NCI-H2227 treated with DMSO at 0.1 percent for 48 hours (cell line): ENCODE measurements at regions not wholly inside any gene's neighbourhood (a gene's known extent, or its start where the extent isn't known, plus 50 kb on each side); places are given as distances from the start of the nearest gene placed in this dataset.

Experiments
- DNase-seq: peaks from one replicate; lab custom pipeline; 2025; lab: John Stamatoyannopoulos, UW

DNA sequence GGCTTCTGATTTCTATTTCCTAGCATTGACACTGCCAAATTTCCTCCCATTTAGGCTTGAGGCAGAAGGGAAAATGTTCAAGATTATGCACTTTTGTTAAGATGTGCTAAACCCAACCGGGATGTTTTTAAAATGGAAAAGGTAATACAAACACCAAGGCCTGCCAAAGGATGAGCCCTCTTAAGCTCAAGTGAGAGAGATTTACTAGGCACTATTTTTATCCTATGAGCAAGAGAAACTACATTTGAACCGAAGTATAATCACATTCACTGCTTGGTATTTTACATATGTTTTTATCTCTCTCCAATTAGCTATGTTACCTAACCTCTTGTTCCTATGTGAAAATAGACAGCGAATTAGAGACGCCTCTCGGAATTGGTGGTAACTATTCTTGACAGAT lies 295.8 kb downstream of the GABRB3 start:
- DNase-seq, result no peak

DNA sequence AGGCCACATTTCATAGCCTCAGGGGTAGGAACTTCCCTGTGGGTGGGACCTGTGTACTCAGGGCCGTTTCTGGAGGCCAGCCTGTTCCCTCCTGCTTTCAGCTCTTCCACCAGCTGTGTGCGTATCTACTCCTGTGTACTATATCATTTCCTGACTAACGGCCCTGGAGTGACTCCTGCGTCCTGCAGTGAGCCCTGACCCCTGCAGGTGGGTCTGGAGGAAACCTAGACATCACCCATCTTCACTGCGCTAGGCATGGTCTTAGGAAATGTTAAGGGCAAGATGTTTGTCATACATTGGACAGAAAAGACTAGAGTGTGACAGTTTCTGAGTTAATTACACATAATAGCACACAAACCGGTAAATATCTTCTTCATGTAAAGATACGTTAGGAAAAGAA lies 297.3 kb downstream of the GABRB3 start:
- no peak for DNase-seq

DNA sequence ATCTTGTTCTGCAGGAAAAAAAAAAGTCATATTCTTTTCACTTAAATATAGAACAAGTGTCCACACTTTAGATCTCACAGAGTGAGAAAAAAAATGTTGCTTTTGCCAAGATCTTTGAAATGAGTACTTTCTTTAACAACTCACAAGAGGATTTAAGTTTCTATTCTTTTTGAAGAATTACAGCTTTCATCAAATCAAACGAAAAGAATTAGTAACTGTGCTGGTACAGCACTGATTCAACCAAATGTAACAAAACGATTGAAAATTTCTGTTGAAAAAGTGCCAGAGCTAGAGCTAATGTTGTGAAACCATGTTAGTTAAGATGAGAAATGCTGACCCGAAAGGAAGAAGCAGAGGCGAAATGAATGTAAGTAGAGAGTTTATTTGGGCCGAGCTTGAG lies 300.2 kb downstream of the GABRB3 start:
- no peak for DNase-seq

DNA sequence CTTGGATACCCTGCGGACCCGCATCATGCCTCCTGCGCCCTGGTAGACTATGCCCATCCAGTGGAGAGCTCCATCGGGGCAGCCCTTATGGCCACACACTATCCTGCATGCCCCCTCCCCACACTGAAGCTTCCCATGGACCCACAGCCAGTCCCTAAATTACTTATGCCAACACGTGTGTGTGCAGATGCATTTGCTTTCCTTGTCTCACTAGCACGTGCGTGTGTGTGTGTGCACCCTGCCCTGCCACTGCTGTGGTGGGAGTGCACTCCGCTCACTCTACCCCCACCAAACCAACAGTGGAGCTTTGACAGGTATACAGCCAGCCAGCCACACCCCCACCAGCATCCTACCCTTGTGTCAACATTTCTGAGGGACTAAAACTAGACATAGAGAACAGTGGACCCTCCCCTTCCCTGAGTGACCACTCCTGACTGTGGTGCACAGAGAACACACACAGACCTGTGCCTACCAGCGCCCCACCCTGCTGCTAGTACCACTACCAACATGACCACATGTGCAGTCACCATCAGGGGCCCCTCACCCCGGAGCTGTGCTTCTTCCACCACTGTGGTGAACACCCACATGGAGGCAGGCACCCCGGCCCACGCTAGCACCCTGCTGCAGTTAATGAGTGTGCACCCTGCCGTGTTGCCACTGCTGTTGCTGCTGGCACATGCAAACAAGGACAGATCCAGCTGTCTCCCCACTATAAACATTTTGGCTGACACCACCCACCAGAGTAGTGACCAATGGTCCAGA lies 310.8 kb downstream of the GABRB3 start:
- no peak for DNase-seq

DNA sequence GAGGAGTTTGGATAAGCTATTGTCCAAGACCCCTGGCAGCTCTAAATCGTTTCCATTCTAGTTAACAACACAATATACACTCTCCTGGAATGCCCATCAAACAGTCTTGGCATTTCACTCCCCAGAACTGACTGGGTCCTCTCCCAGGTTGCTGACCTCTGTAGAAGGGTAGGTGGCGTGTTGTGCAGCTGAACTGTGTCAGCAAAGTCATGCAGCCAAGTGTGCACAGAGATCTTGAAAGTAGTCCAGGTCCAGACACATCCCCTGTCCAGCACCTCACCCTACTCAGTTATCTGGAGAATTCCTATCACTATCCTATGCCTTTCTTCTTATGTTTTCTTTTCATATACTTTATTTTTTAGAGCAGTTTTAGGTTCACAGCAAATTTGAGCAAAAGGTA lies 312.7 kb downstream of the GABRB3 start:
- DNase-seq, result no peak

DNA sequence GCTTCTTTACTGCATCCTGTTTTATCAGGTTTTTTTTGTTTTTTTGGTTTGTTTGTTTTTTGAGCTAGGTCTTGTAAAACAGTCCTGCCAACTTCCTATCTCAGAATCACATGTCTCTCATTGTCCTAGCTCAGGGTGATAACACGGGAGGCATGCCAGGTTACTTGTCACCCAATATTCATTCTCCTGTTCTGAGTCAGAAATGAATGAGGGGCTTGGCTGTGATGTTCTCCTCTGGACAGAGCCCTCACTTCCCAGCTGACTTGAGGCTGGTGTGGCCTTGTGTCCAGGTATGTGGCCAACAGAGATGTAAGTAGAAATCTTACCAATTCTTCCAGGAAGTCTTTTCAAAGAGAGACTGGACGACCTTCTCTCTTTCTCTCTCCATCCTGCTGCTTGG lies 317.0 kb downstream of the GABRB3 start:
- DNase-seq, result no peak

DNA sequence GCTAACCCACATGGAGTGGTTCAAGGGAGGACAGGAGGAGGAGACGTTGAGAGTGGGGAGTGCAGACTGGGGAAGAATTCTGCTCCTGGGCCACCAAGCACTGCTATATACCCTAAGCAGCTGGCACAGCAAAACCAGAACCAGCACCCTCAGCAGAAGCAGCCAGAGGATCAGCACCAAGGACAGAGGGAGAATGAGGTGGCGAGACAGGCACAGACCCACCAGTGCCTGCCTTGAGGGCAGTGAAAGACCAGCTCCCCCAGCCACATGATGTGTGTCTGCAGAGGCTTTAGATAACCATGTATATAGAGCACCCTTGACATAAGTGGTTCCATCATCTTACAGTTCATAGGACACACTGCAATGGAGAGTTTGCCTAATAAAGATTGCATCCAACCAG lies 319.0 kb downstream of the GABRB3 start:
- no peak for DNase-seq

DNA sequence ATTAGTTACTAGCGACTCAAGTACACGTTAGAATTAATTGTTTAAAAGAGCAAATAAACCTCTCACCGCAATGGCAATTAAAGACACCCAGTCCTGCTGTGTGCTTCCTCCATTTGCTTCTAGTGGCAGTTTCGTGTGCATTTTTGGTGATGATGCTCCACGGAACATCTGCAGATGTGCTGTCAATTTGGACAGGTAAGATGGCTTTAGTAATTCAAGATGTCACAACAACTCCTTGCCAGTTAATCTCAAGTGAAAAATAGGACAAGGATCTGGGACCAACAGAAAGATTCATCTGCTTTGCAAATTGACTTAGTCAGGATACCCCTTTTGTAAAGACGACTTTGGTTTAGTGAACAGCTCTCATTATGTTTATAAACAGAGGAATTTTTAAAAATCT lies 320.9 kb downstream of the GABRB3 start:
- no peak for DNase-seq

DNA sequence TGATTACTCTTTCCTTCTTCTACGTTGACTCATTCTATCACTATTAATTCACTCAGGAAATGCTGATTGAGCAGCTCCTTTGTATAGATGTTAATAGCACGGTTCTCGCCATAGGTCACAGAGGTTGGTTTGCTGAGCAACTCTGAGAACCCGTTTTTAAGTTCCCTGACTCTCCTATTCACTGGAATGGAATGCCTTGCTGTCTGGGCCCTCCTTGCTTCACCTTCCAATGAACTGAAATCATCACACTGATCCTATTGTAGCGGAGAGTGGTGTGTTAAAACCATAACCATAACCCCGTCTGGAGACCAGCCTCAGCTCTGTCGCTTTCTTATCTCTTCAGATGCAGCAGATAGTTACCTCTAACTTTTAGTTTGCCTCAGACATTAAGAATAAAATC lies 323.6 kb downstream of the GABRB3 start:
- DNase-seq, result no peak

DNA sequence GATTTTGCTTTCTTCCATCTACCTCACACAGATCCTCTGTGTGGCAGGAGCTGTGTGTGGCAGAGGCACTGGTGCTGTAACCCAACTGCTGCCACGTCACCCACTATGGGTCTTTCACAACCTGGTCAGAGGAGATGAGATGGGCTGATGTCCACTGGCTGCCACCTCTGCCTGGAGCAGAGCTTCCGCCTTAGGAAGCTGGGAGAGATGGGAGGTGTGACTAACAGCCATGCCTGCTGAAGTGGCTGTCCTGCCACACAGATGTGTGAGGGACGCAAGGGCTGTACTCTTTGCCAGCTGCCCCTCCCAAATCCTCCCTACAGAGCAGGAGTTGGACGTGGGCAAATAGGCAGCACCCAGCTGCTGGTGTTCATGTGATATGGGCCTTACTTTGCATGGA lies 329.5 kb downstream of the GABRB3 start:
- no peak for DNase-seq

DNA sequence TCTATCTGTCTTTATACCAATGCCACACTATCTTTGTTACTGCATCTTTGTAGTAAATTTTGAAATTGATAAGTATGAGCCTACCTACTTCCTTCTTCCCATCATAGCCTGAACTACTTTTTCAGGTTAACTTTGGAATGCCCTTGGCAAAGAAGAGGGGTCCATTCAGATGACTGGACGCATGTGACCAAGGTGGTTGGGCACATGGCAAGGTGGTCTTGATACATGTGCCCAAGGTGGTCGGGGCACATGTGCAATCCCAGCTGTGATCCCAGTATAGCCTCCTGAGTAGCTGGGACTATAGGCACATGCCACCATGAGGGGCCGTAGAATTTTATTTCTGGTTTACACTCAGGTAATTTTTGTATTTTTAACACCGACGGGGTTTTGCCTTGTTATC lies 330.2 kb downstream of the GABRB3 start:
- DNase-seq, result no peak

DNA sequence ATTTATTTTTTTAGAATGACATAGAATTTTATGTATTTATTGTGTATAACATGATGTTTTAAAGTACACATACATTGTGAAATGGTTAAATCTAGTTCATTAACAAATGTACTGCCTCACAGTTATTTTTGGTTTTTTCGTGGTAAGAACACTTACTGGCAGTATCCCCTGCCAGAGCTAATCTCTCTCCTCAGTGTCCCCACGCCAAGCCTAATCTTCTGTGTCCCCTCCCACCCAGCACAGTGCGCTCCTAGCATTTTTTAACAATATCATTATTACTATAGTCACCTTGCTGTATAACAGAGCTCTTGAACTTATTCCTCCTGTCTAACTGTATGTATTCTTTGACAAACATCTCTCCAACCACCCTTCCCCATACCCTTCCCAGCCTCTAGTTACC lies 333.2 kb downstream of the GABRB3 start:
- DNase-seq, result no peak

DNA sequence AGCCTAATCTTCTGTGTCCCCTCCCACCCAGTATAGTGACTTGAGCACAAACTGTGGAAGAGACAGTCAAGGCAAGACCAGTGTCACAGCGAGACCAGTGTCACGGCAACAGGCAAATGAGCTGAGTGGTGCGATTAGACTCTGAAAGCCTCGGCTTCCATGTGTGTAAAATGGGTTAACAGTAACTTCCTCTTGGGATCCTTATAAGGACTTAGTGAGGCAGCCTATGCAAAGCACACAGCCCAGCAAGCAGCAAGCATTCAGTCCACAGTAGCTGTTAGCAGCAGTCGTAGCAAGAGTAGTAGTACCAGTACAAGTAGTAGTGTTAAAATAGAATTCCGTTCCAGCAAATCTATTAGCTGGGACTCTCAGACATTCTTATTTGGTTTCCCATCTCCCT lies 334.1 kb downstream of the GABRB3 start:
- DNase-seq, result no peak

DNA sequence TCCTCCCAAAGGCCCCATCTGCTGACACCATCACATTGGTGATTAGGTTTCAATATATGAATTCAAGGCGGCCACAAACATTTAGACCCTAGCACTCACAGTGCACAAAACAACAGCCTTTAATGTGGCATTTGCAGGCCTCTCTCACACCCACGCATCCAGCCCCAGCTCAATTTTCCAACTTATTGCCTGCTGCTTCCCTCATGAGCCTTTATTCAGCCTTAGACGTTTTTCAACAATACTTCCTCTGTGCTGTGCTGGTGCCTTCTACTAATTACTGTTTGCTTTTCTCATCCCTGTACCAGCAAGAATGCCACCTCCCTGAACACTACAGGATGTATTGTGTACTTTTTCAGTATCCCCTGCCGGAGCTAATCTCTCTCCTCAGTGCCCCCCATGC lies 334.6 kb downstream of the GABRB3 start:
- DNase-seq, result no peak

DNA sequence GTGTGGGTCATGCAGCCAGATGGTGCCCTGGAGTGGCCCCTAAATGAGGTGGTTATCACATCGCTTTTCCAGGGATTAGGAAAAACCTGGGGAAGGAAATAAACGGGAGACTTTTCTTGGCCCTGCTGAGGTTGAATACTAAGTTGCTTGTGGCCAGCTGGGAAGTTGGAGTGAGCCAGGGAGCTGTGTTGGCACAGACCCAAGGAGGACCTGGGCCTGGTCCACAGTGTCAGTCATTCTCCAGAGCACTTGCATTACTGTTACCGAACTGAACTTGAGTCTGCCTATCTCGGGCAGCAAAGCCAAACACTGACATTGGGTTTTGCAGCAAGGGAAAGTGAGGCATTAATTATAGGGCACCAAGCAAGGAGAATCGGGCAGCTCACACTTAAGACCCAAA lies 339.0 kb downstream of the GABRB3 start:
- DNase-seq, result no peak

DNA sequence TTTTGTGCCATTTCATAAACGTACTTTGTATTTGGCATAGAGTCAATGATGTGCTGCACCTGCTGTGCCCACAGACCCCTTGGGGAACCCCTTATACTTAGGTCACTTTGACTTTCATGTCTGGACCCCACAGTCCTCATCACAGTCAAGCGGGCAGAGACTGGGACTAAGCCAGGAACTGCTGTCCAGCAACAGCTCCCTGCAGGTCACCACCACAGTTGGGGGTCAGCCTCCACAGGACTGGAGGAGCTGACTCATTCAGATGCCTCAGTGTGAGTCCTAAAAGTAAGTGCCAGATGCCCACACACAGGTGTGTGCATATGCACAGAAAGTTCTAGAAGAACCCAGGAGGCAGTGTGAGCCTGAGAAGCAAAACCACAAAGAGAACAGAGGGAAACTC lies 339.8 kb downstream of the GABRB3 start:
- DNase-seq, result no peak

DNA sequence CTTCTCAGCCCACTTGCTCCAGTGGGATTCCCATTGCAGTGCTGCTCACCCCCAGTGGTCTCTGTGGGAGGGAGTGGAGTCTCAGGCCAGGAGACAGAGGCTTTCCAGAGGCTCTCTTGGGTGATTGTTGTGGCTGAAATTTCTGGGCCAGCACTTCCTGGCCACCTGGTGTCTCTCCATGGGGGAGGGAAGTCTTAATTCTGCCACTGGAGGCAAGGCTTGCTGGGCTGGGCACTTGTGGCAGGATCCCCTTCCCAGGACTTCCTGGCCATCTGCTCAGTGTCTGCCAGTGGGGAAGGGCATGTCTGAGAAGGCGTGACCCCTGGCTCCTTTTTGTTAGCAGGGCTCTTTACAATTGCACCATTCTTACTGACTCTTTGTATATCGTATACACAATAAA lies 351.8 kb downstream of the GABRB3 start:
- DNase-seq, result no peak

DNA sequence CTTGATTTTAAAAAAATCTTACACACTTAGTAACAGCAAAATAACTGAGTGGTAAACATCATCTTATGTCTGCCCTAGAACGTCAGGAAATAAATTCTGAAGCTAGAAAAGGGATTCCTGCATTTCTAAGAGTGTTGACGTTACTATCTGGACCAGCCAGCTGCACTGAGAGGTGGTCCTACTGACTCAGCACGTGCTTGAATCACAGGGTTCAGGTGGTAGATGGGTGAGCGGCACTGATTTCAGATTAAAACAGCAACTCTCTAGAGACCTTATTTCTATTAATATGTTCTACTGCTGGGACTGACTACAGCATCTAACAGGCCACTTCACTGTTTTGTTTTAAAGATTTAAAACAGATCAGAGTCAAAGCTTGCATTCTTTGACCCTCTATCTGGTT lies 377.2 kb downstream of the GABRB3 start:
- no peak for DNase-seq

DNA sequence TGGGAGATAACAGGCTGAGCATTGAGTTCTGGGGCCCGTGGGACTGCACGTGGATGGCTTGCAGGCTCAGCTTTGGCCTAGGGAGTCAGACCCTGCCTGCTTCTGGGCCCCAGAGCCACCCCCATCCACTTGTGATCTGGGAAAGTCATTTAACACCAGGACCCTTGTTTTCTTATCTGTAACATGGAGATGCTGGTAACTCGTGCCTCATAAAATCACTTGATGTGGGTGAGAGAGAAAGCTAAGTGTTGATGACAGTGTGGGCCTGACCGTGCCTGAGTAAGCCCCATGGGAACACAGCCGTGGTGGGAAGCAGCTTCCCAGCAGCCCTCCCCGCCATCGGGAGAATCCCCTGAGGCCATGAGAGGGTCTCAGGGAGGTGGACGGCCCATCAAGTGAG lies 378.1 kb downstream of the GABRB3 start:
- DNase-seq, result no peak

DNA sequence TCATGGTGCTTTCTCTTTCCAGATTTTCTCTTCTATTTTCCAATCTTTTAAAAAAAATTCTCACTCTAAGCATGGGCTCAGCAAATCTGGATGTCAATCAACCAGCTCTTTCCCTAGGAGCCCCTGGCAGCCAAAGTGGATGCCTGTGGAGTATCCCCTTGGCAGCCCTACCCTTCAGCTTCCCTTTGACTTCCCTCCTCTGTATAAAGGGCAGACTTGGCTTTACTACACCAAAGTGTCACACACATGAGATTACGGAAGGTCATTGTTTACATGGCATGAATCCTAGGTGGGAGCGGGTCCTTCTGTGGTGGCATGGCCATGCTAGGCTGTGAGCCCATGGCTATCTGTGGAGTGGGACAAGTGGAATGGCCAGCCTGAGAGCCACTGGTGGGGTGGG lies 379.9 kb downstream of the GABRB3 start:
- no peak for DNase-seq

DNA sequence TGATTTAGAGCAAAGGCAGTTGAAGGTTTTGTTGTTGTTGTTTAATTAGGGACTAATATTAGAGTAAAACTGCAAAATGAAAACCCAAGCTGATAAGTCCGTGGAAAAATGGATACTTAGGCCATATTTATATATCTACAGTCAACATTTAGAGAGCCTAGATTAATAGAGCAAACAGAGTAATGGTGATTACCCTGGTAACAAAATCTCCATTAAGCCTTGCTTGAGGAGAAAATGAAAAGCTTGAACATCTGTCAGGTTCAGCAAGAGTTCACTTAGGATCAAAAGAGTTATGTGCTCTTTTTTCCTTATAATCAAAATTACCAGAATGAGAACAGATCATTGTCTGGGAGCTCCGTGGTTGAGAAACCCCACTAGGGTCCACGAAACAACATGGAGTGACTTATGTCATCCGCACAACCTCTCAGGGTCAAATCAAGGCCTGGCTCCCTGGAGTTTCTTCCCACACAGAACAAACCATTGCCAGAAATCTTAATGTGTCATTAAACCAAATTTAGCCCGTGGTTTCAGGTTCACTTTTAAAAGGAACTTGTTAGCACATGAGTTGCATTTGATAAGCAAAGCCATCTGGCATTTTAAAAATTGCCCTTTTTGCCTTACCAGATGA lies 381.2 kb downstream of the GABRB3 start:
- no peak for DNase-seq

DNA sequence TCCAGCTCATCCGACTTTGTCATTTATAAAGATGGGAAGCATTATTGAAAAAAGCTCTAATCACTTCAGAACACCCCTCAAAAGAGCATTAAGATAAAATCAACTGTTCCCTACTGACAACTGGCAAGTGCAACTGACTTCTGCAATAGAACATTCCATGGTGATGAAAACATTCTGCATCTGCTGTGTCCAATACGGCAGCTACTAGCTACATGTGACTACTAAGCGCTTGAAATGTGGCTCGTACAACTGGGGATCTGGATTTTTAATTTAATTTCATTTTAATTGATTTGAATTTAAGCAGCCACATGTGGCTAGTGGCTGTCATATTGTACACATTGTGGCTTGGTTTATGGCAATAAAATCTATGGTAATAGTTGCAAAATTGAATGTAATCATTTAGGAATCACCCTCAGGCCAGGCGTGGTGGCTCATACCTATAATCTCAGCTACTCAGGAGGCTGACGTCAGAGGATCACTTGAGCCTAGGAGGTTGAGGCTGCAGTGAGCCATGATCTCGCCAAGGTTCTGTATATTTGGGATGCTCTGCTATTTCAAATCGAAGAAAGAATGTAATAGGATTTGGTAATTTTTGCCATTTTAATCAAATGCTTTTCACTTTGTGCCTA lies 390.3 kb downstream of the GABRB3 start:
- DNase-seq, result no peak

DNA sequence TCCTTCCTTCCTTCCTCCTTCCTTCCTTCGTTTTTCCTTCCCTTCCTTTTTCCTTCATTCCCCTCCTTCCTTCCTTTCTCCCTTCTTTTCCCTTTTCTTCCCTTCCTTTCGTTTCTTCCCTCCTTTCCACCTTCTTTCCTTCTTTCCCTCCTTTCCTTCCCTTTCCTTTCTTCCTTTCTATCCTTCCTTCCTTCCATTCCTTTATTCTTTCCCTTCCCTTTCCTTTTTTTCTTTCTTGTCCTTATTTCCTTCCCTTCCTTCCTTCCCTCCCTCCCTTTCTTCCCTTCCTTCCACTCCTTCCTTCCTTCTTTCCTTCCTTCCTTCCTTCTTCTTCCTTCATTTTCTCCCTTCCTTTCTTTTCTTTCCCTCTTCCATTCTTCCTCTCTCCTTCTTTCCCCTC lies 394.6 kb downstream of the GABRB3 start:
- no peak for DNase-seq

DNA sequence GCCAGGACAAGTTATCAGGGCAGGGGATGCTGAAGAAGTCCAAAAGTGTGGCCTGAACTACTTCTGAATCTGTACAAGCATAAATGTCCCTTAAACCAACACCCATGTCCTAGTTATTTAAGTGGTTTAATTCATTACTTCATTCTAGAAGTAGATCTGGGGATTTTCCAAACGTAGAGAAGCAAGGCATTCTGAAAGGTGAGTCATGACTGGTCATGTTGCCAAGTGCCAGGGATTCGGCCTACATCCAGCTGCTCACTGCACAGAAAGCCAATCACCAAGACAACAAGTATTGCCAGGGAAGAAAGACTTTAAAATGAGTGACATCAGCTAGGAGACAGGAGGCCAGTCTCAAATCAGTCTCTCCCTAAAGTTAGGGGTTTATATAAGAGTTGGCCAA lies 396.6 kb downstream of the GABRB3 start:
- no peak for DNase-seq
